Chondrocyte (in vitro differentiated cells): ENCODE measurements at regions not wholly inside any gene's neighbourhood (a gene's known extent, or its start where the extent isn't known, plus 50 kb on each side); places are given as distances from the start of the nearest gene placed in this dataset.

Experiments
- DNase-seq: peaks from one replicate; pipeline ENCODE4 v3.0.0; 2021; ENCODE audit warnings: mixed read lengths, low spot score
- H3K27ac Mint-ChIP-seq: one replicate; pipeline ENCODE4 v1.8.0; 2021; ENCODE audit warnings: mild to moderate bottlenecking, moderate library complexity, mixed read lengths; ENCODE audit not compliant: unreplicated experiment
- H3K27me3 Mint-ChIP-seq: 2 replicates; pipeline ENCODE4 v1.8.0; 2021; ENCODE audit warnings: low read depth, mixed read lengths
- H3K36me3 Mint-ChIP-seq: 2 replicates; pipeline ENCODE4 v1.8.0; 2021; ENCODE audit warnings: low read depth, mixed read lengths
- H3K4me1 Mint-ChIP-seq: 2 replicates; pipeline ENCODE4 v1.8.0; 2021; ENCODE audit warnings: low read depth, mild to moderate bottlenecking, mixed read lengths
- H3K4me3 Mint-ChIP-seq: one replicate; pipeline ENCODE4 v1.8.0; 2021; ENCODE audit warnings: mild to moderate bottlenecking, moderate library complexity, mixed read lengths; ENCODE audit not compliant: unreplicated experiment
- H3K9me3 Mint-ChIP-seq: 2 replicates; pipeline ENCODE4 v1.8.0; 2021; ENCODE audit warnings: low read depth, mixed read lengths
- CTCF ChIP-seq: fragments of 200-600 bp; sonication (generic); IDR thresholded peaks from 2 replicates; pipeline ENCODE4 v1.5.0; 2021; ENCODE audit warnings: antibody characterized with exemption, mild to moderate bottlenecking, moderate library complexity

GRCh38 chrX:38916801-38917200 lies 115.5 kb downstream of the MID1IP1 start:
- H3K4me3 Mint-ChIP-seq = no peak overlapping the region
- peaks cover 1% of the 10 kb centered on the region for H3K27me3 Mint-ChIP-seq
- H3K9me3 Mint-ChIP-seq = peaks cover 17% of the 10 kb centered on the region
- peaks cover 7% of the 10 kb centered on the region for H3K4me1 Mint-ChIP-seq
- no peak for TF ChIP-seq CTCF
- H3K27ac Mint-ChIP-seq = peak overlapping the region; percentile 8
- no peaks in the 10 kb centered on the region for H3K36me3 Mint-ChIP-seq
- no peak for DNase-seq

- Mint-ChIP-seq H3K4me3 (no peak overlapping the region), H3K4me1 (peaks cover 7% of the 10 kb centered on the region), H3K36me3 (no peaks in the 10 kb centered on the region), H3K27ac (no peak overlapping the region), H3K27me3 (peaks cover 1% of the 10 kb centered on the region), H3K9me3 (peaks cover 10% of the 10 kb centered on the region)
- TF ChIP-seq CTCF = no peak
- no peak for DNase-seq
Measured at GRCh38 chrX:38917954-38918353, 116.7 kb downstream of the MID1IP1 start.

GRCh38 chrX:38919202-38919601 lies 117.9 kb downstream of the MID1IP1 start:
- peaks cover 5% of the 10 kb centered on the region for H3K9me3 Mint-ChIP-seq
- TF ChIP-seq CTCF = no peak
- peaks cover 7% of the 10 kb centered on the region for H3K4me1 Mint-ChIP-seq
- DNase-seq = no peak
- no peak overlapping the region for H3K4me3 Mint-ChIP-seq
- H3K27me3 Mint-ChIP-seq = peaks cover 1% of the 10 kb centered on the region
- H3K36me3 Mint-ChIP-seq = no peaks in the 10 kb centered on the region
- H3K27ac Mint-ChIP-seq = no peak overlapping the region

GRCh38 chrX:38919853-38920528 lies 118.7 kb downstream of the MID1IP1 start:
- peaks cover under 1% of the 10 kb centered on the region for H3K9me3 Mint-ChIP-seq

GRCh38 chrX:38923451-38923969 lies 122.3 kb downstream of the MID1IP1 start:
- no peaks in the 10 kb centered on the region for H3K36me3 Mint-ChIP-seq
- DNase-seq = no peak
- H3K9me3 Mint-ChIP-seq = peaks cover 12% of the 10 kb centered on the region
- peaks cover 1% of the 10 kb centered on the region for H3K27me3 Mint-ChIP-seq
- TF ChIP-seq CTCF = no peak
- H3K4me3 Mint-ChIP-seq = no peak overlapping the region
- no peaks in the 10 kb centered on the region for H3K4me1 Mint-ChIP-seq
- H3K27ac Mint-ChIP-seq = no peak overlapping the region

More at GRCh38 chrX:38919853-38920528, 118.7 kb downstream of the MID1IP1 start:
- H3K27ac Mint-ChIP-seq = no peak overlapping the region
- no peak overlapping the region for H3K4me3 Mint-ChIP-seq
- no peak for DNase-seq
- peaks cover 1% of the 10 kb centered on the region for H3K27me3 Mint-ChIP-seq
- no peak for TF ChIP-seq CTCF
- H3K36me3 Mint-ChIP-seq = no peaks in the 10 kb centered on the region
- peaks cover 7% of the 10 kb centered on the region for H3K4me1 Mint-ChIP-seq
